ENCODE measurements at regions not wholly inside any gene's neighbourhood (a gene's known extent, or its start where the extent isn't known, plus 50 kb on each side); places are given as distances from the start of the nearest gene placed in this dataset.

GRCh38 chr4:38205261-38205660 is 245.1 kb downstream of the PTTG2 start:
- TF ChIP-seq CTCF (IDR thresholded peaks at IDR 0.05) = no peak
- no peak for TF ChIP-seq POLR2A (IDR thresholded peaks at IDR 0.05)
- TF ChIP-seq POLR2AphosphoS5 (IDR thresholded peaks at IDR 0.05) = no peak
- TF ChIP-seq EP300 (IDR thresholded peaks at IDR 0.05; ENCODE audit: low read depth) = no peak
